ENCODE measurements at regions not wholly inside any gene's neighbourhood (a gene's known extent, or its start where the extent isn't known, plus 50 kb on each side); places are given as distances from the start of the nearest gene placed in this dataset.

GRCh38 chr10:105718207-105718995 is 1077.3 kb downstream of the SORCS3 start:
- no peak for TF ChIP-seq CTCF (IDR thresholded peaks at IDR 0.05; ENCODE audit: low read depth, low read length, missing control alignments)
- no peak for DNase-seq (ENCODE audit: extremely low read depth, low read depth)
- no peak overlapping the region for H3K4me3 ChIP-seq (replicated peaks; ENCODE audit: low read depth, low read length)

GRCh38 chr10:105714728-105715127 is 1073.6 kb downstream of the SORCS3 start:
- no peak for TF ChIP-seq CTCF (IDR thresholded peaks at IDR 0.05; ENCODE audit: low read depth, low read length, missing control alignments)
- no peak overlapping the region for H3K4me3 ChIP-seq (replicated peaks; ENCODE audit: low read depth, low read length)
- DNase-seq (ENCODE audit: extremely low read depth, low read depth), result no peak

GRCh38 chr10:105707603-105708002 is 1066.5 kb downstream of the SORCS3 start:
- TF ChIP-seq CTCF (IDR thresholded peaks at IDR 0.05; ENCODE audit: low read depth, low read length, missing control alignments), result no peak
- H3K4me3 ChIP-seq (replicated peaks; ENCODE audit: low read depth, low read length), result no peak overlapping the region
- DNase-seq (ENCODE audit: extremely low read depth, low read depth), result no peak

- no peak for TF ChIP-seq CTCF (IDR thresholded peaks at IDR 0.05; ENCODE audit: low read depth, low read length, missing control alignments)
- H3K4me3 ChIP-seq (replicated peaks; ENCODE audit: low read depth, low read length), result no peak overlapping the region
- DNase-seq (ENCODE audit: extremely low read depth, low read depth), result no peak
Observed at GRCh38 chr10:105706281-105707026, 1065.4 kb downstream of the SORCS3 start.

GRCh38 chr10:105702211-105702610 is 1061.1 kb downstream of the SORCS3 start:
- no peak overlapping the region for H3K4me3 ChIP-seq (replicated peaks; ENCODE audit: low read depth, low read length)
- no peak for DNase-seq (ENCODE audit: extremely low read depth, low read depth)
- TF ChIP-seq CTCF (IDR thresholded peaks at IDR 0.05; ENCODE audit: low read depth, low read length, missing control alignments), result no peak

GRCh38 chr10:105700218-105700617 is 1059.1 kb downstream of the SORCS3 start:
- no peak for TF ChIP-seq CTCF (IDR thresholded peaks at IDR 0.05; ENCODE audit: low read depth, low read length, missing control alignments)
- no peak overlapping the region for H3K4me3 ChIP-seq (replicated peaks; ENCODE audit: low read depth, low read length)
- DNase-seq (ENCODE audit: extremely low read depth, low read depth), result no peak

Data from HFF-Myc (cell line).